ENCODE measurements at regions not wholly inside any gene's neighbourhood (a gene's known extent, or its start where the extent isn't known, plus 50 kb on each side); places are given as distances from the start of the nearest gene placed in this dataset.

GRCh38 chr14:48643241-48643640 lies 942.9 kb downstream of the RPS29 start:
- no peak for TF ChIP-seq FOSL2 (IDR thresholded peaks at IDR 0.05; ENCODE audit: borderline replicate concordance, low read depth)
- no peak for TF ChIP-seq POLR2AphosphoS5 (IDR thresholded peaks at IDR 0.05; ENCODE audit: low read depth, low read length)

All from SK-N-SH (cell line).